ENCODE measurements at regions not wholly inside any gene's neighbourhood (a gene's known extent, or its start where the extent isn't known, plus 50 kb on each side); places are given as distances from the start of the nearest gene placed in this dataset.
"Not testable (repeated sequence)": the region's sequence is repeated elsewhere in the genome, so short reads cannot be mapped to it uniquely, and the experiment has no call there.

- Histone ChIP-seq H3K4me3 (ENCODE audit: low read depth in 1 of 3, low read length in 3 of 3) (no peak overlapping the region), H3K9me3 (ENCODE audit: control insufficient read depth in 4 of 4, low read length in 3 of 4) (peaks cover 0 to 4% (median 0%) of the 10 kb centered on the region in 4 donors), H3K36me3 (ENCODE audit: control insufficient read depth in 4 of 4, insufficient read depth in 3 of 4, low read depth in 1 of 4, low read length in 3 of 4) (no peaks in the 10 kb centered on the region), H3K9ac (ENCODE audit: low read depth in 1 of 2, low read length in 2 of 2) (no peak overlapping the region), H3K27ac (ENCODE audit: low read depth in 1 of 2, low read length in 2 of 2) (no peak overlapping the region), H3K4me1 (ENCODE audit: control insufficient read depth in 4 of 4, insufficient read depth in 4 of 4, low read length in 3 of 4) (no peaks in the 10 kb centered on the region), H3K27me3 (ENCODE audit: control insufficient read depth in 4 of 4, insufficient read depth in 4 of 4, low read length in 3 of 4) (no peaks in the 10 kb centered on the region)
- WGBS = 94% methylated on average over 2 of the region's 2 CpGs
- DNase-seq (ENCODE audit: low spot score) = no peak
- TF ChIP-seq HNF4A (conservative IDR thresholded peaks at IDR 0.05) = no peak
- no peak for TF ChIP-seq SP1 (IDR thresholded peaks at IDR 0.05)
- no peak for TF ChIP-seq FOXA2 (IDR thresholded peaks at IDR 0.05)
- no peak for TF ChIP-seq YY1 (IDR thresholded peaks at IDR 0.05)
- TF ChIP-seq GABPA (IDR thresholded peaks at IDR 0.05 in 1 of 2, conservative IDR thresholded peaks at IDR 0.05 in 1 of 2) = no peak
- TF ChIP-seq EGR1 (IDR thresholded peaks at IDR 0.05; ENCODE audit: low read depth in 2 of 2) = no peak
These were observed 251.8 kb downstream of the ZNF608 start for GRCh38 chr5:124494540-124495116.

GRCh38 chr5:124492444-124493224 is 253.8 kb downstream of the ZNF608 start:
- Histone ChIP-seq H3K4me3 (ENCODE audit: low read depth in 1 of 3, low read length in 3 of 3) (no peak overlapping the region), H3K4me1 (ENCODE audit: control insufficient read depth in 4 of 4, insufficient read depth in 4 of 4, low read length in 3 of 4) (no peaks in the 10 kb centered on the region), H3K27me3 (ENCODE audit: control insufficient read depth in 4 of 4, insufficient read depth in 4 of 4, low read length in 3 of 4) (no peaks in the 10 kb centered on the region), H3K9ac (ENCODE audit: low read depth in 1 of 2, low read length in 2 of 2) (no peak overlapping the region), H3K36me3 (ENCODE audit: control insufficient read depth in 4 of 4, insufficient read depth in 3 of 4, low read depth in 1 of 4, low read length in 3 of 4) (no peaks in the 10 kb centered on the region), H3K9me3 (ENCODE audit: control insufficient read depth in 4 of 4, low read length in 3 of 4) (peaks cover 0 to 4% (median 2%) of the 10 kb centered on the region in 4 donors), H3K27ac (ENCODE audit: low read depth in 1 of 2, low read length in 2 of 2) (no peak overlapping the region)
- 87% methylated on average over 13 of the region's 13 CpGs for WGBS
- TF ChIP-seq EGR1 (IDR thresholded peaks at IDR 0.05; ENCODE audit: low read depth in 2 of 2) = no peak
- no peak for TF ChIP-seq RAD21 (IDR thresholded peaks at IDR 0.05)
- TF ChIP-seq NR2F2 (IDR thresholded peaks at IDR 0.05) = no peak
- no peak for TF ChIP-seq SP1 (IDR thresholded peaks at IDR 0.05)
- no peak for TF ChIP-seq HNF4G (IDR thresholded peaks at IDR 0.05)
- TF ChIP-seq FOXA1 (IDR thresholded peaks at IDR 0.05) = no peak
- no peak for TF ChIP-seq JUND (IDR thresholded peaks at IDR 0.05)
- no peak for TF ChIP-seq TAF1 (conservative IDR thresholded peaks at IDR 0.05)
- TF ChIP-seq, protein P1, sequence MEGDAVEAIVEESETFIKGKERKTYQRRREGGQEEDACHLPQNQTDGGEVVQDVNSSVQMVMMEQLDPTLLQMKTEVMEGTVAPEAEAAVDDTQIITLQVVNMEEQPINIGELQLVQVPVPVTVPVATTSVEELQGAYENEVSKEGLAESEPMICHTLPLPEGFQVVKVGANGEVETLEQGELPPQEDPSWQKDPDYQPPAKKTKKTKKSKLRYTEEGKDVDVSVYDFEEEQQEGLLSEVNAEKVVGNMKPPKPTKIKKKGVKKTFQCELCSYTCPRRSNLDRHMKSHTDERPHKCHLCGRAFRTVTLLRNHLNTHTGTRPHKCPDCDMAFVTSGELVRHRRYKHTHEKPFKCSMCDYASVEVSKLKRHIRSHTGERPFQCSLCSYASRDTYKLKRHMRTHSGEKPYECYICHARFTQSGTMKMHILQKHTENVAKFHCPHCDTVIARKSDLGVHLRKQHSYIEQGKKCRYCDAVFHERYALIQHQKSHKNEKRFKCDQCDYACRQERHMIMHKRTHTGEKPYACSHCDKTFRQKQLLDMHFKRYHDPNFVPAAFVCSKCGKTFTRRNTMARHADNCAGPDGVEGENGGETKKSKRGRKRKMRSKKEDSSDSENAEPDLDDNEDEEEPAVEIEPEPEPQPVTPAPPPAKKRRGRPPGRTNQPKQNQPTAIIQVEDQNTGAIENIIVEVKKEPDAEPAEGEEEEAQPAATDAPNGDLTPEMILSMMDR (IDR thresholded peaks at IDR 0.05; ENCODE audit: low read depth, low read length, missing input control) = no peak
- TF ChIP-seq ZBTB33 (IDR thresholded peaks at IDR 0.05) = no peak
- TF ChIP-seq, protein P2, sequence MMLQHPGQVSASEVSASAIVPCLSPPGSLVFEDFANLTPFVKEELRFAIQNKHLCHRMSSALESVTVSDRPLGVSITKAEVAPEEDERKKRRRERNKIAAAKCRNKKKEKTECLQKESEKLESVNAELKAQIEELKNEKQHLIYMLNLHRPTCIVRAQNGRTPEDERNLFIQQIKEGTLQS (IDR thresholded peaks at IDR 0.05) = no peak
- TF ChIP-seq RXRA (IDR thresholded peaks at IDR 0.05) = no peak
- TF ChIP-seq GABPA (IDR thresholded peaks at IDR 0.05 in 1 of 2, conservative IDR thresholded peaks at IDR 0.05 in 1 of 2) = no peak
- TF ChIP-seq REST (IDR thresholded peaks at IDR 0.05) = no peak
- TF ChIP-seq, protein P3, sequence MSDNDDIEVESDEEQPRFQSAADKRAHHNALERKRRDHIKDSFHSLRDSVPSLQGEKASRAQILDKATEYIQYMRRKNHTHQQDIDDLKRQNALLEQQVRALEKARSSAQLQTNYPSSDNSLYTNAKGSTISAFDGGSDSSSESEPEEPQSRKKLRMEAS (IDR thresholded peaks at IDR 0.05) = no peak
- no peak for TF ChIP-seq FOXA2 (IDR thresholded peaks at IDR 0.05)
- no peak for TF ChIP-seq HNF4A (conservative IDR thresholded peaks at IDR 0.05)
- no peak for TF ChIP-seq YY1 (IDR thresholded peaks at IDR 0.05)
- no peak for DNase-seq (ENCODE audit: low spot score)

DNA sequence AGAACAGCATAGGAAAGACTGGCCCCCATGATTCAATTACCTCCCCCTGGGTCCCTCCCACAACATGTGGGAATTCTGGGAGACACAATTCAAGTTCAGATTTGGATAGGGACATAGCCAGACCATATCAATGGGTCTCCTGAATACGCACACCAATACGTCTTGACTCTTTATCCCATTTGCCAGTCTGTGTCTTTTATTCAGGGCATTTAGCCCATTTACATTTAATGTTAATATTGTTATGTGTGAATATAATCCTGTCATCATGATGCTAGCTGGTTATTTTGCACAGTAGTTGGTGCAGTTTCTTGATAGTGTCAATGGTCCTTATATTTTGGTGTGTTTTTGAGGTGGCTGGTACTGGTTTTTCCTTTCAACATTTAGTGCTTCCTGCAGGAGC is 256.1 kb downstream of the ZNF608 start:
- H3K9ac ChIP-seq (ENCODE audit: low read depth in 1 of 2, low read length in 2 of 2); DNase-seq (ENCODE audit: low spot score); H3K27me3 ChIP-seq (ENCODE audit: control insufficient read depth in 4 of 4, insufficient read depth in 4 of 4, low read length in 3 of 4); H3K27ac ChIP-seq (ENCODE audit: low read depth in 1 of 2, low read length in 2 of 2); H3K4me1 ChIP-seq (ENCODE audit: control insufficient read depth in 4 of 4, insufficient read depth in 4 of 4, low read length in 3 of 4); H3K4me3 ChIP-seq (ENCODE audit: low read depth in 1 of 3, low read length in 3 of 3); H3K9me3 ChIP-seq (ENCODE audit: control insufficient read depth in 4 of 4, low read length in 3 of 4); H3K36me3 ChIP-seq (ENCODE audit: control insufficient read depth in 4 of 4, insufficient read depth in 3 of 4, low read depth in 1 of 4, low read length in 3 of 4): not testable (repeated sequence)
- over 99% methylated on average over 2 of the region's 2 CpGs for WGBS
